GM21717 (cell line): ENCODE measurements at regions not wholly inside any gene's neighbourhood (a gene's known extent, or its start where the extent isn't known, plus 50 kb on each side); places are given as distances from the start of the nearest gene placed in this dataset.
"Not testable (repeated sequence)": the region's sequence is repeated elsewhere in the genome, so short reads cannot be mapped to it uniquely, and the experiment has no call there.

Experiments used
- ATAC-seq: cut with Tn5 transposase; IDR thresholded peaks from one replicate; pipeline ENCODE4 v1.9.1; 2021; ENCODE audit warnings: mild to moderate bottlenecking, moderate library complexity; ENCODE audit not compliant: unreplicated experiment

DNA sequence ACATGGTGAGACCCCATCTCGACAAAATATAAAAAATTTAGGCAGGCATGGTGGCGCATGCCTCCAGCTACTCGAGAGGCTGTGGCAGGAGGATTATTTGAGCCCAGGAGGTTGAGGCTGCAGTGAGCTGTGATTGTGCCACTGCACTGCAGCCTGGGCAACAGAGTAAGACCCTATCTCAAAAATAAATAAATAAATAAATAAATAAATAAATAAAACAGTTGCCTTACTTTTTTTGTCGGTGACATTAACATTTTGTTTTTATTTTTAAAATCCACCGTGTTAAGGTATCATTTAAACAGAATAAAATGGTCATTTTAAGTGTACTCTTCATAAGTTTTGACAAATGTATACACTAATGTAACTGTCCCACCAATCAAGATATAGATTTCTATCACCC, 57.0 kb downstream of the RASL11A start:
- no peak for ATAC-seq

DNA sequence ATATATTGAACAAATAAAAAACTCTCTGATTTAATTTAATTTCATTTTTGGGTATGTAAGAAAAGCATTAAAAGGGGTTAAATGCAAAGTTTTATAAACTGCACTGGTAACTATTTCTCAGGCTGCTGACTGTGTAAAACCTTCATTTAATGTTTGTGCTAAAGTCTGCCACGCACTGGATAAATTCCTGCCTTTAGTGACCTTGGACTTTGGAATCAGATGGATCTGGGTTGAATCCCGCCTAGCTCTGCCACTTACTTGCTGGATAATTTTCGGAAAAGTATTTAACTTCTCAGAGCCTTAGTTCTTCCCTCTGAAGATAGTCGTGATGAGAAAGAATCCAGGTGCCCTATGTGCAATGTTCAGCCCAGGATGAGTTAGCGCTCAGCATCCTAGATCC, 58.6 kb downstream of the RASL11A start:
- no peak for ATAC-seq

DNA sequence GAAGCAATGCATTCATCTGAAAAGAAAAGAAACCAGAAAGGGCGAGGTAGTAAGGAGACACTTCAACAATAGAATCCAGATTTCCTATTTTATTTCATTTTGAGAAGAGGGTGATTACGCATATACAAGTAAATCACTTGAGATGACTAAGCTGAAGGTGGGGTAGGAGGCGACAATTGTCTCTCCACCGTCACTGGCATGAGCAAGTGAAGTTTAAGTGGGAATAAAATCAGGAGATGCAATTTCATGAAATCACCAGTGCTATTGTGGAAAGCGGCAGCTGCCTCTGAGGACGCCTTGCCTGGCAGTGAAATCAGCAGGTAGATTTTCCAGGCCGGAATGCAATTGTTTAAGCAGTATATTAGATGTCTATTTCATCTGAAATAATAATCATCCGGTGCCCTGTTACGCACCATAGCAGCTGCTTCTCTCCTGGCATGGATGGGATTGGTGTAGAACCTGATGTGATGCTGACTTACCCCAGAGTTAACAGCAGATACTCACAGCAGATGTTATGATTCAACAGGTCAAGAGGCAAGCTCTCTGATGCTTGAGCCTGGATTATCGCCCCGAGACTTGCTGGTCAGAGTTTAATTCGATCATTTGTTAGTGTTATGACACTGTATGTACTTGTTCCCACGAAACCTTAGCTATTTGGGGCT, 64.3 kb downstream of the RASL11A start:
- no peak for ATAC-seq

DNA sequence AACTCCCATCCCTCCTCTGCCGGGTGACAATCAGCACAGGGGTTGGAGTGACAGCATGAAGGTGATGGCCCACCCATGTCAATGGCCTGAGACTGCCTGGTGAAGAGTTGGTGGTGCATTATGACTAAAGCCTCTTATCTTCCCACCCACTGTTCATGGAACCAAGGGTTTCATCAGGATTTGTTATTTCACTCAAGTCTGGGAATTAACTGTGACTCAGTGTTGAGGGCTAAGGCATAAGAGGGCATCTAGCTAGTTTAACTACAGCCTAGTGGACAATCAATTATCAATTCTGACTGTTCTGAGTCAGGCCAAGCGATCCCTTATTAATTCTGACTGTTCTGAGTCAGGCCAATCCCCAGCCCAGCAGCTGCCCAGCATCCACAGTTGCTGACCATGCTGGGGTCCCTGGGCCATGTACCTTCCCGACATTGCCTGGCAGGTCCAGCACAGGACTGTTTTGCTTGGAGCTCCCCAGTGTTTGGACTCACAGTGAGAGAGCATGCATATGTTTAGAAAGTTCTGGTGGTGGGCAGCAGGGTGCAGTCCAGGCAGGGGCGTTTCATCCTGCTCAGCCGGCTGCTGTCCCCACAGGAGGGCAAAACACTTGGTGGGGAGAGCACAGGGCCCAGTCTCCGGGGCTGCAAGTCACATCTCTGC, 65.5 kb downstream of the RASL11A start:
- no peak for ATAC-seq

DNA sequence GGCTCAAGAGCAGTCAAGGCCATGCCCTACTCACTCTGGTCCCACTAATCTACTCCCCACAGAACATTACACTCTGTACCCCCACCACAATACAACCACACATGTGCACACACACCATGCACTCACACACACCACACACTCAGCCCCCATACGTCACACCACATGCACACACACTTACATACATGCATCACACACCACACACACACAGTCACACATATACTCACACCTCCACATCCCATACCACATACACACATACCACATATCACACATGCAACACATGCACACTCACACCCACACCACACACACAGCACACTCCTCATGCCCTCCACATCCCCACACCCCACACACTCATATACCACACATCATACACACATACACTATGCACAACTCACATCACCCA, 67.6 kb downstream of the RASL11A start:
- ATAC-seq: no peak

DNA sequence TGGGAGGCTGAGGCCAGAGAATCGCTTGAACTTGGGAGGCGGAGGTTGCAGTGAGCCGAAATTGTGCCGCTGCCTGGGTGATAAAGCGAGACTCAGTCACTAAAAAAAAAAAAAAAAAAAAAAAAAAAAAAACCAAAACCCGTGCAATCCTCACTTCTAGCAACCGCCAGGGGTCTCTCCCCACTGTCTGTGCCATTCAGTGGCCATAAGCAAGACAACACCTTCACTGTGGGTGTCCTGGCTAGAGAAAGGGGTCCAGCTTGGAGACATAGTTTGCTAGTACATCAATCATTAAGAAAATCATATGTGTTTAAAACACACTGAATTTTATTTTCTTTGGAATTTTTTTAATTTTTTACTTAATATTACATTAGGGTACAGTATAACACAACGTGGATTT, 68.2 kb downstream of the RASL11A start:
- ATAC-seq: no peak

DNA sequence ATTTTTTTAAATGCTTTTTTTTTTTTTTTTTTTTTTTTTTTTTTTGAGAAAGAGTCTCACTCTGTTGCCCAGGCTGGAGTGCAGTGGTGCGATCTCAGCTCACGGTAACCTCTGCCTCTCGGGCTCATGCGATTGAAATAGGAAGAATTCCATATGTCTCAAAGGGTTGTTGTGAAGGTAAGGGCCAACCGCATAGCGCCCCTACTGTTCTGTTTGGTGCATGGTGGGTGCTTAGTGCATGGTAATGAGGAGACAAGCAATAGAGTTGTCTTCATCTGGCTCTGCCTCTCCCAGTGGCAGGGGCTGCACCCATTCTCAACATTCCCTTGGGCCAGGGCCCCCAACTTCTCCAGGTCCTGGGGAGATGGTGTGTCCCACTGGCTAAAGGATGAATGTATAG, 68.7 kb downstream of the RASL11A start:
- no peak for ATAC-seq

DNA sequence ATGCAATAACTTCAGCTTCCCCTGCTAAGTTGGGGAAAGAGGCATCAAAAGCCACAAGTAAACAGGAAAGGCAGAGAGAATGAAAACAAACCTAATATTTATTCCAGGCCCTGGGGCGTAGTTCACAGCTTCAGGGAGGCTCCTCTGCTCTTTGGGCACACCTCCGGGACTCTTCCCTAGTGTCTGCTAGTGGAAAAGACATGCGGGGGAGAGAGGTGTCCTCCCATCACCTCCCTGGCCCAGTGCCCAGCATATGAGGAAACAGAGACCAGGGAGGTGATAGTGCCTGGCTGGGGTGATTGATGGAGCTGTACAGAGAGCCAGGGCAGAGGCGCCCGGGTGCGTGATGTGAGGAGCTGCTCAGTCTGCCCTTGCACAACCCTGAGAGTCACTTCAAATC, 71.0 kb downstream of the RASL11A start:
- ATAC-seq: no peak

DNA sequence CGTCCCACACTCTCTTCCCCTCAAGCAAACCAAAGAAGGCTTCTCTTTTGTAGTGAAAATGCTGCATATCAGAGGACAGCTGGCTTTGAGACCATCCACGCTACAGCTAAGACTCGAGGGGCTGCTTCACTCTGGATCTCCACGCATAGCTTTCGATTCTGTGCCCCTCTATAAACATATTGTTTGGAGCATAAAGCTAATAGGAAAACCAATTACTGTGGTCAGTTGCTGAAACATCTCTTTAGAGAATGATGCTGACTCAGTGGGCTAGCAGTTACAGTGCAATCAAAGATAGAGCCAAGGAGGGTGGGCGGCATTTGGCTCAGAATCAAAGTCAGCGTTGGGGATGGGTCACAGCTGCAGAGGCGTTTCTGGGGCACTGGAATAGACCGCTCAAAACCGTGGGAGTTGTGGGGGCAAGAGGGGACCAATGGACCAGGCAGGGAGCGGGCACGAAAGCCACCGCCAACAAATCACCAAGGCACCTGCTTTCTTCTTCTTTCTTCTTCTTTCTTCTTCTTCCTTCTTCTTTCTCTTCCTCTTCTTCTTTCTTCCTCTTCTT, 76.7 kb downstream of the RASL11A start:
- no peak for ATAC-seq

DNA sequence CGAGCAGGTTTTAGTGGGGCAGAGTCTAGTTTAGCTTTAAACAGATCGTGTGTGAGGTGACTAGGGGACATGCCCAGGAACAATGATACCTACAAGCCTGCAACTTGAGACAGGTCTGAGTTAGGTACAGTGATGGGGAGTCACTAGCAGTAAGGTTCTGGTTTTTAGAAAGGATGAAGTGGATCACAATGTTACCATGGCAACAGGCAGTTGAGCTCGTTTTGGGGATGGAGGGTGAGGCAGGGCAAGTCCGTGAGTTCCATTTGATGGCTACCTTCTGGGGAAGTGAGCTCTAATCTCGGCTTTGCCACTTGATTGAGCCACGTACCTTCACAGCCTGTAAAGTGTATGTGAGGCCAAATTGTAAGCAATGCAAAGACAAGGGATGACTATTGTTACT, 76.0 kb upstream of the GTF3A start:
- ATAC-seq: no peak

DNA sequence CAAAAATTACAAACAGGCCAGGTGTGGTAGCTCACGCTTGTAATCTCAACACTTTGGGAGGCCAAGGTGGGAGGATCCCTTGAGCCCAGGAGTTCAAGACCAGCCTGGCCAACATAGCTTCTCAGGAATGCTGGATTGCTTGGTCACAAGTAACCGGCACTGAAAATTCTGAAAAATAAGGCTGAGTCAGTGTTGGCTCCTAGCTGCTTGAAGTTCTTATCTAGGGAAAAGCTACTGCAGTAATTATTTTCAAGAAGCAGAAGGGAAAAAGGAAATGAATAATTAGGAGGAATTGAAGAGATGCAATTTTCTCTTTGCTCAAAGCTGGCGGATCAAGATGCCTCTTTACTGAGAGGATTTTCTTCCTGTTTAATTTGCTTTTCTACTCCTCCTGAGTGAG, 75.0 kb upstream of the GTF3A start:
- ATAC-seq: no peak

DNA sequence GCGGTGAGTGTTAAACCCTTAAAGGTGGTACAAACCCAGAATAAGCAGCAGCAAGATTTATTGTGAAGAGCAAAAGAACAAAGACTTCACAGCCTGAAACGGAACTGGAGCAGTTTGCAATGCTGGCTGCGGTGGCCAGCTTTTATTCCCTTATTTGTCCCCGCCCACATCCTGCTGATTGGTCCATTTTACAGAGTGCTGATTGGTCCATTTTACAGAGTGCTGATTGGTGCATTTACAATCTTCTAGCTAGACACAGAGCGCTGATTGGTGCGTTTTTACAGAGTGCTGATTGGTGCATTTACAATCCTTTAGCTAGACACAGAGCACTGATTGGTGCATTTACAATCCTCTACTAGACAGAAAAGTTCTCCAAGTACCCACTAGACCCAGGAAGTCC, 73.6 kb upstream of the GTF3A start:
- ATAC-seq: not testable (repeated sequence)

DNA sequence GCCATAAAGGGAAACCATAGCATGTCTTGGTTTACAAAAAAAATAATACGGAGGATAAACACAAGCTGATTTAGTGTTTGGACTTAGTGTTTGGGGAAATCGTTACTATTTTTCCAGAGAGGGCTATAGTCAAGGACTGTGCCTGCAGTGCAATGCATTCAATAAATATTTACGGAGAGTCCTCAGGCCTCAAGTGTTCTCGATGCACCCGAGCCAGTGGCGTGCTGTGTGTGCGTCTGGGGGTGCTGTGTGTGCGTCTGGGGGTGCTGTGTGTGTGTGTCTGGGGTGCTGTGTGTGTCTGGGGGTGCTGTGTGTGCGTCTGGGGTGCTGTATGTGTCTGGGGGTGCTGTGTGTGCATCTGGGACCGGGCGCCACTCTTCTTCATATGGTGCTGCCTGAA, 71.7 kb upstream of the GTF3A start:
- ATAC-seq: no peak

DNA sequence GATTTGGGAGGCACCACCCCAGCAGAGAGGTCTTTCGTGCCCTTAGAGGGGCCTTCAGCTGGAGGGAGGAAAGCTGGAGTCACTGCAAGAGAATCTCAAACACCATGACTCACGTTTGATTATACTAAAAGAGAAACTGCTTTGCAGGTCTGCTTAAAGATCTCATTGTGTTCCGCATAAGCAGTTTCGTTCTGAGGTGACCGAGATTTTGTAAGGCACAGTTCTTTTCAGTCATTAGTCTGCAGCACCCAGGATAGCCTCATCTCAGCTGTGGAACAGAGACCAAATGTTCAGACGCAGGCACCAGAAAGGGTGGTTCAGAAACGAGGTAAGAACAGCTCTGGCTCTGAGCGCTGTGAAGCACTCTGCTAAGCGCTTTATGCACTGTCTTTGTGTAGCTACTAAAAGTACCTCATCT, 71.2 kb upstream of the GTF3A start:
- peak; percentile 98 for ATAC-seq

DNA sequence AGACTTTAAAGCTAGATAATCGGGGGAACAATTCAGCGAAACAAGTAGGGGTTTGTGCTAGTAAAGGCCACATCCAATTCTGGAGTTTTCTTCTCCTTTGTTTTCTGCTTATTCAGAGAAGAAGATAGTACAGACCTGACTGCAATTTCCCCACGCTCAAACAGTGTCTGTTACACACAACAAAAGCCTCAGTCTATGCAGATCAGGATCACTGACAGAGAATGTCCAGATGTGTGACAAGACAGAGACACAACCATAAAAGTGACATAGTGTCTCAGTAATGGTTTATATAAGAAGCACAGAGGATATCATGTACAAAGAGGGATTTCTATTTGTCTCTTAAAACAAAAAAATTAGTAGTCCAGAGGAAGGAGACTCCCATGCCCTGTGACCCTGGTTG, 70.7 kb upstream of the GTF3A start:
- no peak for ATAC-seq

DNA sequence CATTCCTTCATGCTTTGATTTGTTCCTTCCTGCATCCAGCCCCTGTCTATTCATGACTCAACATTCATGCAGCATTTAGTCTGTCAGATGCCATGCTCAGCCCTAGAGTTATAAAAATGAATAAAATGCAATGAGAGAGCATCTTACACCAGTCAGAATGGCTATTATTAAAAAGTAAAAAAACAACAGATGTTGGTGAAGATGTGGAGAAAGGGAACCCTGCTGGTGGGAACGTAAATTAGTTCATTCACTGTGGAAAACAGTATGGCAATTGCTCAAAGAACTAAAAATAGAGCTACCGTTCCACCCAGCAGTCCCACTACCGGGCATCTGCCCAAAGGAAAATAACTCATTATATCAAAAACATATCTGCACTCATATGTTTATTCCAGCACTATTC, 70.0 kb upstream of the GTF3A start:
- no peak for ATAC-seq

DNA sequence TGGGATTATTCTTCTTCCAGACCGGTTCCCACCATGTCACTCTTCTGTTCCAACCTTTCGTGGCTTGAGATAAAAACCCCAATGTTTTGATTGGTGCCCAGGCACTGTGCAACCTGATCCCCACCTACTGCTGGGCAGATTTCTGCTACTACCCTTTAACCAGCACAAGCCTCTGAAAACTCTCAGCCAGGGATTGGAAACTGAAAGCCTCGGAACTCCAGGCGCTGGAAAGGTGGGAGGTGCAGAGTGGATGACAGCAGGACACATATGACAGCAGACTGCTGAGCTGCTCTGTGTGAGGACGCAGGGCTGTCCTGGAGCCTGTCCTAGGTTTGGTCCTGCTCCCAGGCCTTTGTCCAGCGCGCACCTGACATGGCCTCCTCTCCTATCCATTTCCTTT, 68.5 kb upstream of the GTF3A start:
- no peak for ATAC-seq

DNA sequence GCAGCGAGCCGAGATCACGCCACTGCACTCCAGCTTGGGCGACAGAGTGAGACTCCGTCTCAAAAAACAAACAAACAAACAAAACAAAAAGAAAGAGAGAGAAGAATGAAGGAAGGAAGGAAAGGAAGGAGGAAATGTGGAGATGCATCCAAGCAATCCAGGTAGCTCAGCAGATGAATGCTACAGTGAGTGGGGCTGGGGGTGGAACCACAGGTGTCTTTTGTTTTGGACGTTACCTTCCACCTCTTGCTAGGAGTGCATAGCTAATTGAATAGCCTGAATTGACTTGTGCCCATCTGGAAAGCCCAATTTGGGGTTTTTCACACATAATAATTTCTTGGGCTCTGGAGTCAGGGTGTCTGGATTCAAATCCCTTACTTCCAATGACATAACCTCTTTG, 66.0 kb upstream of the GTF3A start:
- no peak for ATAC-seq

DNA sequence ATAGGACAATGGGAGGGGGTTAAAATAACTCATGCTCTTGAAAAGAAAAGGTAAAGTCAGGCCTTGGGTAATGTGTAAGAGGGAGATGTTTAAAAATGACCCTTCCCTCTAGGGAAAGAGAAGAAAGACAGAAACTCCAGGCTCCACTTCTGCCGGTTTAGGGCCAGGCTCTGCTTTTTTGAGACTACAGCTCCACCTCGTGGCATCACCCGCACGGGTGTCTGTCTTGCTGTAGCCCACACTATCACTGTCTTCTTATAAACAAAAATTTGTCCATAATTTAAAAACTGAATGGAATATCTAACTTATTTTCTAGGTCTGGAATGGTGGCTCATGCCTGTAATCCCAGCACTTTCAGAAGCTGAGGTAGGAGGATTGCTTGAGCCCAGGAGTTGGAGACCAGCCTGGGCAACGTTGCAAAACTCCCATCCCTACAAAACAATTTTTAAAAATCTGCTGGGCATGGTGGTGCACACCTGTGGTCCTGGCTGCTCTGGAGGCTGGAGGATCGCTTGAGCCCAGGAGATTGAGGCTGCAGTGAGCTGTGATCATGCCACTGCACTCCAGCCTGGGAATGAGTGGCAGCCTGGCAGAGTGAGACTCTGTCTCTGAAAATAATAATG, 65.1 kb upstream of the GTF3A start:
- ATAC-seq: peak; percentile 52

DNA sequence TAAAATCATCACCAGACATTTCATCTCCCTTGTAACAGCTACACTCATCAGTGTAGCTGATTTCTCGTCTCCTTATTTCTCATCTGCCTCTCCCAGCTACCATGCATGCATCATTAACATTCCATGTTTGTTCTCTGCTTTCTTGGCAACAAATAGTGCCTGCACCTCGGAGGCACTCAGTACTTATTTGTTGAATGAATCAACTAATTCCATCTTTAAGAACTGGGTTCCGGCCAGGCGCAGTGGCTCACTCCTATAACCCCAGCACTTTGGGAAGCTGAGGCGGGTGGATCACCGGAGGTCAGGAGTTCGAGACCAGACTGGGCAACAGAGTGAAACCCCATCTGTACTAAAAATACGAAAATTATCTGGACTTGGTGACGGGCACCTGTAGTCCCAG, 63.9 kb upstream of the GTF3A start:
- no peak for ATAC-seq

DNA sequence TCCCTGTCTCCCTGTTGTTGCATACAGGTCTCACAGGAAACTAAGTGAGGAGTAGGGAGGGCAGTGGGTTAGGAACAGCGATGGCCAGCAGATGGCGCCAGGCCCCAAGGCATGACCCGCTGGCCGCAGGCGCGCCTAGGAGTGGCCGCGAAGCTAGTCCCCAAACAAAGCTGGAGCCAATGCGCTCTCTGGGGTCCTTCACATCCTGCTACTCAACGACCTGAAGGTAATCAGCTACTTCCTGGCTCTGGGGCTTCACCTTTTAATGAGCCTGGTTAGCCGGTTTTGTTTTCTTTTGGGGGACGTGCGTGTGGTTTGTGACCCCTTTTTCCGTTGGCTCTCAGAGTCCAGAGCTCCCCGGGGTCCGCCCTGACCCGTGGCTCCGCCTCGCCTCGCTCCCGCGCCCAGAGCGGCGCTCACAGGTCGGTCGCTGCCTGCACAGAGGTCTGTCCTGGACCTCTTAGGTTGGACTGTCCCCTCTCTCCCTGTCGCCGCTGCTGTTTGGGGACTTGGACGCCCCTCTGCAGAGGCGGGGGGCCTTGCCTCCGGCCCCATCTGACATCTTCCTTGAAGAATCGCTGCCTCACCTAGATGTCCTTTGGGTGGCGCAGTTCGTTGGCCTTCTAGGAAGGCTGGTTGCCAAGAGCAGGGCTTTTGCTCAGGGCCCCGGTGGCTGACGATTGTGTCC, 62.2 kb upstream of the GTF3A start:
- peak; percentile 51 for ATAC-seq

DNA sequence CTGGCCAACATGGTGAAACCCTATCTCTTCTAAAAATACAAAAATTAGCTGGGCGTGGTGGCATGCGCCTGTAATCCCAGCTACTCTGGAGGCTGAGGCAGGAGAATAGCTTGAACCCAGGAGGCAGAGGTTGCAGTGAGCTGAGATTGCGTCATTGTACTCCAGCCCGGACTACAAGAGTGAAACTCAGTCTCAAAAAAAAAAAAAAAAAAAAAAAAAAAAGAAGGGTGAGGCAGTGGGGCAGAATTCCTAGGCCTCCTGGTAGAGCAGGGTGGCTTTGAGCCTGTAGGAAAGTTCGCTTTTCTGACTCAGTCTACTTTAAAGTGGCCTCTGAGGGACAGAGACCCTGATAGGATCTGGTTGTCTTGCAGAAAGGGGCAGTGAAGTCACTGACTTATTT, 60.8 kb upstream of the GTF3A start:
- not testable (repeated sequence) for ATAC-seq
